Hematopoietic multipotent progenitor cell (in vitro differentiated cells): ENCODE measurements at regions not wholly inside any gene's neighbourhood (a gene's known extent, or its start where the extent isn't known, plus 50 kb on each side); places are given as distances from the start of the nearest gene placed in this dataset.
"Not testable (repeated sequence)": the region's sequence is repeated elsewhere in the genome, so short reads cannot be mapped to it uniquely, and the experiment has no call there.

ENCODE experiments used
- DNase-seq, 3 donors: peaks; one replicate each; pipeline ENCODE4 v3.0.0-alpha.2; 2011 to 2015; ENCODE audit warnings: low read depth in 2 of 3, low spot score in 2 of 3

DNA sequence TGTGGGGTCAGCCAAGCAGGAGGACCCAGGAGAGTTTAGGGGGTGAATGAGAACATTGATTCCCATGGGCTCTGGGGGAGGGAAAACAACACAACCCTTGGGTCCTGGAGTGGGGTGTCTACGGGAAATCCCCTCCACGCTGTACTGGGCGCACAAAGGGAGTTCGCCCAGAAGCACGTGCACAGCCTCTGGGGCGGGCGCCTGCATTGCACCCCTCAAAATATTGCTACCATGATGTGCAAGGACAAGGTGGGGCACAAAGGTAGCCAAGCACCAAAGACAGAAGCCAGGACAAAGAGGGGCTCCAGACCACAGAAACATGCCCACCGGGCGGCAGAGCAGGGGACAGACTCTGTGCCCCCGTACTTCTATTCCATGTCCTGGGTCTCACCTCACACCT is 74.9 kb upstream of the EIF5 start:
- no peak for DNase-seq

DNA sequence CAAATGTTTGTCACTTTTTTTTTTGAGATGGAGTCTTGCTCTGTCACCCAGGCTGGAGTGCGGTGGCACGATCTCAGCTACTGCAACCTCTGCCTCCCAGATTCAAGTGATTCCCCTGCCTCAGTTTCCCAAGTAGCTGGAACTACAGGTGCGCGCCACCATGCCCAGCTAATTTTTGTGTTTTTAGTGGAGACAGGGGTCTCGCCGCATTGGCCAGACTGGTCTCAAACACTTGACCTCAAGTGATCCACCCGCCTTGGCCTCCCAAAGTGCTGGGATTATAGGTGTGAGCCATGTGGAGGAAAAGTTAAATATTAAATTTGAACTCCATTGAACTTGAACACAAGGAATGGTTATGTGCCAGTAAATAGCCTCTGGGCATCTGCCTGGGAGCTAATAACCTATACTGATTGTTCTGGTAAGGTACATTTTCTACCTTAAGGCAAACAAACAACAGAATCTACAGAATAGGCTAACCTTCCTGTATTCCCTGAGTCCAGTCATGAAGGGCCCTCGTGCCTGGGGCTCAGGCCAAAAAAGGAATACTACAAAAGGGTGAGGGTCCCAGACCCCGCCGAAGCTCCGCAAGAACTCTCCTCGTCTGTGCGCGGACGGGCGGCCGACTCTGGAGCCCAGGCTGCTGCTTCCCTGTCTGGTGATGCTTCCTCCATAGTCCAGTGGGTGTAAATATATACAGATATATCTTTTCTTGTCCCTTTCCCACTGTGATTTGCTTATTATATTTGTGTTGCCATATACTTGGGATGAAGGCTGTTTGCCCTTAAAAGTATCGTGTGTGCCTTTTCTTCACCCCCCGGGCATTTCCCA is 74.0 kb upstream of the EIF5 start:
- no peak for DNase-seq

DNA sequence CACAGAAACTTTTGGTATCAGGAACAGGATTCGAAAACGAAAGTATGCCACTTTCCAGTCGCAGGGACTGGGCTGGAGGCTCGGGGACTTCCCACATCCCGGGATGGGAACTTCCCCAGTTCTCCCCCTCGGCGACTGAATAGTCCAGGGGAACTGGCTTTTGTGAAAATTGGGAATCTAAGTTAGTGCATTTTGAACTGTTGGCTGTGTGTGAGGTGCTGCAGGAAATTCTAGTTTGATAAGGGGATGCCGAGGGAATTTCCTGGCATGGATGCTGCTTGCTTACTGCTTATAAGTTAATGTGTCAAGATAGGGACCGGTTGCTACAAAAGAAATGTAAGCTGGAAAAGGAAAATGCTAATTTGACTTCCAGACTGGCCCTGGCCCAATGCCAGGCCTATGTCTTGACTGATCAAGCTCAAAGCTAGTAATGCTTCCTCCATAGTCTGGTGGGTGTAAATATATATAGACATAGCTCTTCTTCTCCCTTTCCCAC is 73.4 kb upstream of the EIF5 start:
- DNase-seq, result no peak

DNA sequence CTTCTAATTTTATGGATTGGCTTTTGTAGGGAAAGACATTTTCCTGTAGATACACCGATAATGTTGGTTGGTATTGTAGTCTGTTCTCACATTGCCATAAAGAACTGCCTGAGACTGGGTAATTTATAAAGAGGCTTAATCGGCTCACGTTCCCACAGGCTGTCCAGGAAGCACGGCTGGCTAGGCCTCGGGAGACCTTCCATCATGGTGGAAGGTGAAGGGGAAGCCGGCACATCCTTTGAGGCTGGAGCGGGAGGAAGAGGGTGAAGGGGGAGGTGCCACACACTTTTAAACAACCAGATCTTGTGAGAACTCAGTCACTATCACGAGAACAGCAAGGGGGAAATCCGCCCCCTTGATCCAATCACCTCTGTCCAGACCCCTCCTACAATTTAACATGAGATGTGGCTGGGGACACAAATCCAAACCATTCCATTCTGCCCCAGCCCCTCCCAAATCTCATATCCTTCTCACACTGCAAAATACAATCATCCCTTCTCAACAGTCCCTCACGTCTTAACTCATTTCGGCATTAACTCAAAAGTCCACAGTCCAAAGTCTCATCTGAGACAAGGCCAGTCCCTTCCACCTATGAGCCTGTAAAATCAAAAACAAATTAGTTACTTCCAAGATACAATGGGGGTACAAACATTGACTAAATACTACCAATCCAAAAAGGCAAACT is 66.7 kb upstream of the EIF5 start:
- no peak for DNase-seq

DNA sequence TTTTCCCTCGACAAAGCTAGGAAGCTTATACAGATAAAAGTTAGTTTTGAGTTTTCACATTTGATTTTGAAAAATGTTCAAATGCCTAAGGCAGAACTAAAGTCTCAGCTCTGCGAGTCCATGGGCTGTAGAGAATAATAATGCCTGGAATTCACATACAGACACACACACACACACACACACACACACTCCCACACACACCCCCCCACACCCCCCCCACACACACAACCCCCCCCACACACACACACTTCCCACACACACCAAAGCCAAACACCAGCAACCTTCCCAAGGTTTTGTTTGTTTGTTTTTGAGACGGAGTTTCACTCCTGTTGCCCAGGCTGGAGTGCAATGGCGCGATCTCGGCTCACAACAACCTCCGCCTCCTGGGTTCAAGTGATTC is 62.8 kb upstream of the EIF5 start:
- no peak for DNase-seq

DNA sequence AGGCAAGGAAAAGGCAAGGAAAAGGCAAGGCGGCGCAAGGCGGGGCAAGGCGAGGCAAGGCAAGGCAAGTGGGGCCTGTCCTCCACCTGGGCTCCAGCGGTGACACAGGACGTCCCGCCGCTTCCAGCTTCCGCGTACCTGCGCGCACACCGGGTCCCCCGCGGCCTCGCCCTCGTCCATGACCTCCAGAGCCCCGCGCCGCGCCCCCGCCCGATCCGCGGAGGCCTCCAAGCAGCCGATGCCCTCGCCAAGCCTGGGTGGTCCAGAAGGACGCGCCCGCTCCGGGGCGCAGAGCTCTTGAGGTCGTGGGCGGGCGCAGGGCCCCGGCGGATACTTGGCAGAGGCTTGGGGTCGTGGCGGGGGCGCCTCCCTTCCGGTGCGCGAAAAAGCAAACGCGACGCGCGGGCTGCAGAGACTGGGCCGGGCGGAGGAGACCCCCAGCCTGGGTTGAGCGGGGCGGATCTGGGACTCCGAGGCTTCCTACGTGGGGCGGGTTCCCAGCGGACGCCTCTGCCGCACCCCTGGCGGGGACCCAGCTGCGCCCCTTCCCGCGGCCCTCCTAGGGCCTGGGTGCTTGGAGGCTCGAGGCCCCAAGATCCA is 60.8 kb upstream of the EIF5 start:
- no peak for DNase-seq

DNA sequence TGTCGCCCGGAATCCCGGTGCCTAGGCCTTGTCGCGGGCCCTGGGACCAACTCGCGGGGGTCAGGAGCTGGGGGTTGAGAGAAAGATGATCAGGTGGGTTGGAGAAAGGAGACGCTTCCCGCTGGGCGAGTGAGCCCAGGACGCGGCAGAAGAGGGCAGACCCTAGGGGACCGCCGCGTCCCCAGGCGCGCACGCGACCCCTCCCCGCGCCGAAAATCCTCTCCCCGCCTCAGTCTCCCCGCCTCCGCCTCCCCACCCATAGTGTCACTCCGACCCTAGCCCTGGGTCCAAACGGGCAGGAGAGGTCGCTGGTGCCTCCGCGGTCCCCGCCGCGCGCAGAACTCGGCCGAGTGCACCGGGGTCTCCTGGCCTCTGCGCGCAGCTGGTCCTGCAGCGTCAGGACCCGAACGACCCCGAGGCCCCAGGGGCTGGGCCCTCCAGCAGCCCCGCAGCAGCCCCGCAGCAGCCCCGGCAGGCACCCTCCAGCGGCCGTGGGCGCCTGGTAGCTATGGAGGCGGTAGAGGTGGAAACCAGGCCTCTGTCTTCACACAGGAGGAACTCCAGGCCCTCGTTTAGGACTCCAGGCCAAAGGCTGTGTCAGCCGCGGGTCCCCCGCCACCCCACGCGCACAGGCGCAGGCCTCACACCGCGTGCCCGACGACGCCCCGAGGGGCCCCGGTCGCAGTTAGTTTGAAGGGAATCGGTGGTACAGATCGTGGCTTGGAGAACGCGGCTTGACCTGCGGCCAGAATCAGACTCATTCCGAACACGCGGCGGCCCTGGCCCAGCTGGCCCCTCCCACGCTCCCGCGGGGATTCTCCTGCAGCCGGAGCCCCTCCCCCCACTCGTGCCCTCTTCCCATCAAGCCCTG is 60.1 kb upstream of the EIF5 start:
- DNase-seq, result no peak

DNA sequence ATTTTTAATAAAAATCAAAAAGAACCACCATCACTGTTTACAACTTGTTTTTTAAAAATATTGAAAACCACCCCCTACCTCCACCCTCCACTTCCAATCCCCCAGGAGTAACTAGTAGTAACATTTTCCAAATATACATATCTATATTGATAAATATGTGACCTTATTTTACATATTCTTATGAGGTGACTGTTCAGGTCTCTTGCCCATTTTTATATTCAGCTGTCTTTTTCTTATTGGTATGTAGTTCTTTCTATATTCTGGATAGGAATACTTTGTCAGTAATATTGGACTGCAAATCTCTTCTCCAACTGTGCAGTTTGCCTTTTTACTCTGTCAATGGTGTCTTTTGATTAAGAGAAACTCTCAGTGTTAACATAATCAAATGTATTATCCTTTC is 59.0 kb upstream of the EIF5 start:
- DNase-seq, result no peak

DNA sequence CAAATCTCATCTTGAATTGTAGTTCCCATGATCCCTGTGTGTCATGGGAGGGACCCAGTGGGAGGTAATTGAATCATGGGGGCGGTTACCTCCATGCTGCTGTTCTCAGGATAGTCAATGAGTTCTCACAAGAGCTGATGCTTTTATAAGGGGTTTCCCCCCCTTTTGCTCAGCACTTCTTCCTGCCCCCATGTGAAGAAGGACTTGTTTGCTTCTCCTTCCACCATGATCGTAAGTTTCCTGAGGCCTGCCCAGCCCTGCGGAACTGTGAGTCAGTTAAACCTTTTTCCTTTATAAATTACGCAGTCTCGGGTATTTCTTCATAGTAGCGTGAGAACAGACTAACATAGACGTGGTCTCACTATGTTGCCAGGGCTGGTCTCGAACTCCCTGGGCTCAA is 56.1 kb upstream of the EIF5 start:
- DNase-seq, result no peak

DNA sequence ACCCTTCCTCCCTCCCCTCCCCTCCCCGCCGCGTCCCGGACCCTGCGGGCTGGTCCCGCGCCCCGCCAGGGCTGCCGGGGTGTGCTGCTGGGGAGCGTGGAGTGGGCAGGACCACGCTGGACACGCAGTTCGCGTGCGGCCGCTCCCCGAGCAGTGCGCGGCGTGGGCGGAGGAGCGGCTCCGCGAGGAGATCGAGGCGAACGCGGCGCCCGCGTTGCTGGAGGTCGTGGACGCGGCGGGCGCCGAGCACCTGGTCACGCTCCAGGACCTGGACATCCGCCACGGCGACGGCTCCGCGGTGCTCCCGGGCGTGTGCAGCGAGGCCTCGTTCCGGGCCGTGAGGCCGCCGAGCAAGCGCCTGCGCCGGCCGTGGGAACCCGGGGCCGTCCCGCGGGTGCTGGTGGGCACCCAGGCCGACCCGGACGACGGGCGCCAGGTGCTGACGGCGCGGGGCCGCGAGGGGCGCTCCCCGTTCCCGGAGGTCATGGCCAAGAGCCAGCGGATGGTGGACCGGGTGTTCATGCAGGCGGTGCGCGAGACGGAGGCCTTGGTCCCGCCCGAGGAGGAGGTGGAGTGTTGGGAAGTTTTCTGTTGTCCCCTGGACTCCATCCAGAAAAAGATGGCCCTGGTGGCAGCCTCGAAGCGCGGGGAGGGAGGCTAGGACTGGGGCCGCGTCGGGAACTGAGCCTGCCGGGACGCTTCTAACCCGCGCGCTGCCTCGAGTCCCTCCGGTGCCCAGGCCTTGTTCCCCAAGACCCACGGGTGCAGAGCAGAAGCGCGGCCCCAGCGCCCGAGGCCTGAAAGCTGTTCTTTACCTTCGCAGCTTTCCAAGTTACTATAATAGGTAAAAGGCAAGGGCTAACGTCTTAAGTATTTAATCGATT is 54.7 kb upstream of the EIF5 start:
- DNase-seq, result peak in 1 of 3 donors; percentile 3

DNA sequence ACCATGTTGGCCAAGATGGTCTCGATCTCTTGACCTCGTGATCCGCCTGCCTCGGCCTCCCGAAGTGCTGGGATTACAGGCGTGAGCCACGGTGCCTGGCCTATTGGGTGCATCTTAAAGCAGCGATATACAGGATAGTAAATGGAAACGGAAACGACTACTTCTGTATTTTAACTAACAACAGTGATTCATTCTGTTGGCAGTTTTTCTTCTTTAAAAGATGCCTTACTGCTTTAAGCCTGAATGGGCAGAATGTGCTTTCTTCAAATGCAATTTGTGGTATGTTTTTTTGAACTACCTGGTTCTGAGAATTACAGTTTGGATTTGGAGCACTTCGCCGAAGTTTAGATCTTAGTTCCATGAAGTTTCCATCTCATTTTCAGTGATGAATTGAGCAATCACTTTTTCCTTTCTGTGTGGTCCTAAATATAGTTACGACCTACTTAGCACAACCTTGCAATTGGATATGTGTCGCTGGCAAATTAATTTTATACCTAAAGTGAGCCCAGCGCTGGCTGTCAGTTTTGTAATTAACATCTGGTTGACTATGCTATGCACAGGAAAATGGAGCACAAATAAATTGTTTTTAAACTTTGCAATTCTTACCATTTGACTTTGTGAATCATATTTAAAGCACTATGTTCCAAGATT is 53.6 kb upstream of the EIF5 start:
- no peak for DNase-seq

DNA sequence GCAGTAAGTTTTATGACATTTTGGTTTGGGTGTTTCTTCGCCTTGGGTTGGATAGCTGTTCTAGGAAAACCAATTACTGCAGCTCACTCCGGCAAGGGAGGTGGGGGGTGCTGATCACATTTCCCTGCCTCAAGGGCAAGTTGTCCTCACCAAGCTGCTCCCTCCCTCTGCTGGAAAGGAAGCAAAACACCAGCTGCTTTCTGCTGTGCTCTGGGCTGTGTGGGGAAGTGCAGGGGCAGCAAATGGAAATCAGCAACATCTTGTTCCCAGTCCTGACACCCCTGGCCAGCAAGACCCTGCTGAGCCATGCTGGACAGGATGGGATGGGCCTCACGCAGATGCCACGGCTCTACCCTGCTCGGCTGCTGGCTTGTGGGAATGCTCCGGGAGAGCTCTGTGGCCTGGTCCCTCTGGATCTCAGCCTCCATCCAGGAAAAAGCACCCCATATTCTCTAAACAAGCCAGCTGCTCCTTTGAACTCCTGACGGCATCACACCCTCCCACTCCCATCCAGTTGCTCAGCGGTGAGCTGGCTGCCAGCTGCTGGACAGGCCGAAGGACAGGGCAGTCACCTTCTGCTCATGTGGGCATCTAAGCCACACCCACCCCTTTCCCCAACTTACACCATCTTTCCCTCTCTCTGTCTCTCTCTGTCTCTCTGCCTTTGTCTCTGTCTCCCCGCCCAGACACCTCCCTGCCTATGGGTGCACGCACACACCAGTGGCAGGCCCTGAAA is 52.4 kb upstream of the EIF5 start:
- DNase-seq, result peak in 1 of 3 donors; percentile 49

DNA sequence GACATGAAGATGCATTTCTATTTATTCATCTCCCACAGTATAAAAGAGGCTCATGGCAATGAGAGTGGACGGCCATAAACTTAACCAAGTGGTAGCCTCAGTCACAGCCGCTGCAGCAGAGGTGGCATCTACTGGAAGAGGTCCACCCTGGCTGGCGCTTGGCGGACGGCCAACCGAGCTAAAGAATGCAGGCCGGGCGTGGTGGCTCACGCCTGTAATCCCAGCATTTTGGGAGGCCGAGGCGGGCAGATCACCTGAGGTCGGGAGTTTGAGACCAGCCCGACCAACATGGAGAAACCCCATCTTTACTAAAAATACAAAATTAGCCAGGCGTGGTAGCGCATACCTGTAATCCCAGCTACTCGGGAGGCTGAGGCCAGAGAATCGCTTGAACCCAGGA is 51.7 kb upstream of the EIF5 start:
- not testable (repeated sequence) for DNase-seq

DNA sequence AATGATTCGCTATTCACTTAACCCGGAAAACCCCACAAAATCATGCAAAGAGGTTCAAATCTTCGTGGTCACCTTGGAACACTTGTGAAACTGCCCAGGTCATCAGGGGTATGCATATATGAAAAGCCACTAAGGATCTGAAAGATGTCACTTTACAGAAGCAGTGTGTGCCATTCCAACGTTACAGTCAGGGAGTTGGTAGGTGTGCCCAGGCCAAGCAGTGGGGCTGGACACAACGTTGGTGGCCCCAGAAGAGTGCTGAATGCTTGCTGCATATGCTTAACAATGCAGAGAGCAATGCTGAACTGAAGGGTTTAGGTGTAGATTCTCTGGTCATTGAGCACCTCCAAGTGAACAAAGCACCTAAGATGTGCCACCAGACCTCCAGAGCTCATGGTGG is 51.1 kb upstream of the EIF5 start:
- no peak for DNase-seq

DNA sequence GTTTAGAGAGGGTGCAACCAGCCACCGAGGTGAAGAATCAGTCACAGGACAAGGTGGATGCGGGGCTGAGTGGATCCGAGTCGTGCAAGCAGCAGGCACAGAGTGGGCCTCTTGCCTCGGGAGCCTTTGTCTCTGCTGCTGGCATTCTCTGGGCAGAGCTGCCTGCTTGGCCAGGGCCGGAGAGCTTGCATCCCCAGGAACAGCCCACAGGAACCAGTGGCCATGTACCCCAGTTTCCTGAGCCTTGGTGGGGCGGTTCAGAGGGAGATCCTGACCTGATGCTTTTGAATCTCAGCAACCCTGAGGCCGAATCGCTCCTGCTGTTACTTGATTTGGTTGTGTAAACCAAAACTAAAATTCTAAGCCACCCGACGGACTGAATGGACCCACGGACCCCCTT is 50.1 kb upstream of the EIF5 start:
- no peak for DNase-seq
